HEK293 (cell line): ENCODE measurements at regions not wholly inside any gene's neighbourhood (a gene's known extent, or its start where the extent isn't known, plus 50 kb on each side); places are given as distances from the start of the nearest gene placed in this dataset.

ENCODE experiments used
- CTCF ChIA-PET: fragments of 350-600 bp; formaldehyde crosslinking; extraction: SDS; loops from one replicate; lab custom pipeline; 2021; ENCODE audit warnings: antibody characterized with exemption; lab: Yijun Ruan, JAX
- POLR2A ChIA-PET: fragments of 300-600 bp; formaldehyde crosslinking; extraction: SDS; loops from one replicate; lab custom pipeline; 2020; ENCODE audit warnings: antibody characterized with exemption, inconsistent platforms; lab: Yijun Ruan, JAX
- H3K27ac ChIP-seq: fragments of 200-500 bp; sonication (Bioruptor generic); 2 replicates; pipeline ENCODE4 v1.5.1; 2014; ENCODE audit warnings: low read depth, low read length, control low read depth, inconsistent platforms; ENCODE audit errors: extremely low read depth
- H3K36me3 ChIP-seq, 2 experiments: fragments of 200-500 bp in 1 of 2; sonication (Bioruptor generic) in 1 of 2; 1 replicate in 1 of 2; 2 replicates in 1 of 2; pipeline ENCODE4 v1.5.1; 2014 to 2017; ENCODE audit warnings: inconsistent platforms in 2 of 2, low read length in 2 of 2; ENCODE audit not compliant: control insufficient read depth in 2 of 2, insufficient read depth in 1 of 2
- H3K4me1 ChIP-seq: fragments of 200-500 bp; sonication (Bioruptor generic); 2 replicates; pipeline ENCODE4 v1.5.1; 2014; ENCODE audit warnings: mild to moderate bottlenecking, low read length, inconsistent platforms; ENCODE audit not compliant: control insufficient read depth, insufficient read depth
- H3K4me3 ChIP-seq: 2 replicates; pipeline ENCODE4 v1.5.1; 2011; ENCODE audit warnings: low read depth, mild to moderate bottlenecking, control low read depth, low read length, moderate library complexity
- H3K9me3 ChIP-seq: fragments of 200-500 bp; sonication (Bioruptor generic); 2 replicates; pipeline ENCODE4 v1.5.1; 2014; ENCODE audit warnings: low read depth, low read length, inconsistent platforms; ENCODE audit not compliant: control insufficient read depth, insufficient read depth
- GLI4 ChIP-seq: fragments of 450-650 bp; formaldehyde crosslinking; IDR thresholded peaks from 2 replicates; pipeline ENCODE4 v1.5.1; 2016; ENCODE audit warnings: missing biosample characterization, missing genetic modification characterization
- IKZF3 ChIP-seq: fragments of 450-650 bp; IDR thresholded peaks from 2 replicates; pipeline ENCODE4 v1.5.0; 2018; ENCODE audit warnings: missing biosample characterization, mild to moderate bottlenecking, missing genetic modification characterization, moderate library complexity
- INSM2 ChIP-seq: fragments of 450-650 bp; formaldehyde crosslinking; IDR thresholded peaks from 2 replicates; pipeline ENCODE4 v1.5.1; 2016; ENCODE audit warnings: missing biosample characterization, missing genetic modification characterization
- KLF1 ChIP-seq: fragments of 450-650 bp; formaldehyde crosslinking; IDR thresholded peaks from 2 replicates; pipeline ENCODE4 v1.5.1; 2016; ENCODE audit warnings: missing biosample characterization, missing genetic modification characterization
- OSR2 ChIP-seq: fragments of 450-650 bp; formaldehyde crosslinking; IDR thresholded peaks from 2 replicates; pipeline ENCODE4 v1.5.1; 2016; ENCODE audit warnings: missing biosample characterization, missing genetic modification characterization
- SP3 ChIP-seq: fragments of 450-650 bp; formaldehyde crosslinking; IDR thresholded peaks from 2 replicates; pipeline ENCODE4 v1.5.1; 2016; ENCODE audit warnings: missing biosample characterization, missing genetic modification characterization
- ZBTB7A ChIP-seq: fragments of 450-650 bp; formaldehyde crosslinking; IDR thresholded peaks from 2 replicates; pipeline ENCODE4 v1.5.1; 2016; ENCODE audit warnings: low read depth, missing biosample characterization, missing genetic modification characterization
- ZNF148 ChIP-seq: fragments of 450-650 bp; formaldehyde crosslinking; IDR thresholded peaks from 2 replicates; pipeline ENCODE4 v1.5.0; 2017; ENCODE audit warnings: missing biosample characterization, missing genetic modification characterization, borderline replicate concordance
- ZNF239 ChIP-seq: fragments of 450-650 bp; formaldehyde crosslinking; IDR thresholded peaks from 2 replicates; pipeline ENCODE4 v1.5.1; 2016; ENCODE audit warnings: missing biosample characterization, missing genetic modification characterization
- ZNF26 ChIP-seq: fragments of 450-650 bp; formaldehyde crosslinking; IDR thresholded peaks from 2 replicates; pipeline ENCODE4 v1.5.1; 2016; ENCODE audit warnings: missing biosample characterization, missing genetic modification characterization
- ZNF518A ChIP-seq: fragments of 450-650 bp; formaldehyde crosslinking; conservative IDR thresholded peaks from 2 replicates; pipeline ENCODE4 v1.5.1; 2016; ENCODE audit warnings: low read depth, missing biosample characterization, missing genetic modification characterization
- ZNF645 ChIP-seq: fragments of 450-650 bp; formaldehyde crosslinking; IDR thresholded peaks from 2 replicates; pipeline ENCODE4; 2016; ENCODE audit warnings: missing biosample characterization, missing genetic modification characterization
- ZNF658 ChIP-seq: fragments of 450-650 bp; formaldehyde crosslinking; IDR thresholded peaks from 2 replicates; pipeline ENCODE4; 2016; ENCODE audit warnings: missing biosample characterization, missing genetic modification characterization
- ZNF670 ChIP-seq: fragments of 450-650 bp; formaldehyde crosslinking; IDR thresholded peaks from 2 replicates; pipeline ENCODE4 v1.5.1; 2016; ENCODE audit warnings: missing biosample characterization, missing genetic modification characterization, low read depth

- Histone ChIP-seq H3K9me3 (no peaks in the 10 kb centered on the region), H3K27ac (no peak overlapping the region), H3K4me3 (no peak overlapping the region), H3K36me3 (no peaks in the 10 kb centered on the region), H3K4me1 (no peaks in the 10 kb centered on the region)
- TF ChIP-seq ZBTB7A (tag by site-specific recombination), result no peak
- ChIA-PET CTCF (no interaction called here), POLR2A (no interaction called here)
Observed at GRCh38 chr3:110550511-110550910, 521.1 kb upstream of the NECTIN3 start.

- ChIA-PET CTCF (no interaction called here), POLR2A (no interaction called here)
- TF ChIP-seq ZNF670 (no peak), KLF1 (tag by site-specific recombination) (no peak), SP3 (no peak), ZNF645 (tag by site-specific recombination) (no peak), ZNF518A (tag by site-specific recombination) (no peak), GLI4 (no peak), OSR2 (tag by site-specific recombination) (no peak), INSM2 (tag by site-specific recombination) (no peak), IKZF3 (tag by site-specific recombination) (no peak), ZNF239 (no peak), ZNF26 (tag by site-specific recombination) (no peak), ZNF658 (tag by site-specific recombination) (no peak), ZNF148 (tag by site-specific recombination) (no peak)
- Histone ChIP-seq H3K36me3 (no peaks in the 10 kb centered on the region), H3K27ac (no peak overlapping the region), H3K4me1 (no peaks in the 10 kb centered on the region), H3K4me3 (no peak overlapping the region), H3K9me3 (no peaks in the 10 kb centered on the region)
Observed at GRCh38 chr3:110562621-110563020, 509.0 kb upstream of the NECTIN3 start.
